ENCODE measurements at regions not wholly inside any gene's neighbourhood (a gene's known extent, or its start where the extent isn't known, plus 50 kb on each side); places are given as distances from the start of the nearest gene placed in this dataset.
"Not testable (repeated sequence)": the region's sequence is repeated elsewhere in the genome, so short reads cannot be mapped to it uniquely, and the experiment has no call there.

GRCh38 chr2:220575963-220576362 is 948.5 kb downstream of the SLC4A3 start:
- no peak for DNase-seq

- no peak for DNase-seq
Measured at GRCh38 chr2:220579452-220579851, 952.0 kb downstream of the SLC4A3 start.

GRCh38 chr2:220580113-220580512 is 952.7 kb downstream of the SLC4A3 start:
- DNase-seq: no peak

- DNase-seq: no peak
Measured at GRCh38 chr2:220583725-220584124, 956.3 kb downstream of the SLC4A3 start.

- peak; percentile 5 for DNase-seq
Measured at GRCh38 chr2:220585241-220585640, 957.8 kb downstream of the SLC4A3 start.

GRCh38 chr2:220586980-220587530 is 959.6 kb downstream of the SLC4A3 start:
- DNase-seq: peak; percentile 38

GRCh38 chr2:220588148-220588547 is 960.7 kb downstream of the SLC4A3 start:
- no peak for DNase-seq

- no peak for DNase-seq
Measured at GRCh38 chr2:220590476-220590875, 963.0 kb downstream of the SLC4A3 start.

- no peak for DNase-seq
Measured at GRCh38 chr2:220593526-220593925, 966.1 kb downstream of the SLC4A3 start.

GRCh38 chr2:220601674-220602073 is 970.4 kb downstream of the EPHA4 start:
- DNase-seq: no peak

GRCh38 chr2:220613004-220613403 is 959.1 kb downstream of the EPHA4 start:
- not testable (repeated sequence) for DNase-seq

GRCh38 chr2:220614064-220614463 is 958.0 kb downstream of the EPHA4 start:
- no peak for DNase-seq

GRCh38 chr2:220619525-220620220 is 952.4 kb downstream of the EPHA4 start:
- peak; percentile 3 for DNase-seq

GRCh38 chr2:220626603-220627002 is 945.5 kb downstream of the EPHA4 start:
- no peak for DNase-seq

- no peak for DNase-seq
Measured at GRCh38 chr2:220628252-220628651, 943.9 kb downstream of the EPHA4 start.

GRCh38 chr2:220641137-220641536 is 931.0 kb downstream of the EPHA4 start:
- no peak for DNase-seq

GRCh38 chr2:220646424-220646823 is 925.7 kb downstream of the EPHA4 start:
- DNase-seq: no peak

- DNase-seq: no peak
Measured at GRCh38 chr2:220648628-220649027, 923.5 kb downstream of the EPHA4 start.

GRCh38 chr2:220653776-220654175 is 918.3 kb downstream of the EPHA4 start:
- DNase-seq: no peak

GRCh38 chr2:220654322-220654721 is 917.8 kb downstream of the EPHA4 start:
- no peak for DNase-seq

GRCh38 chr2:220660277-220661145 is 911.6 kb downstream of the EPHA4 start:
- DNase-seq: no peak

- no peak for DNase-seq
Measured at GRCh38 chr2:220662431-220662830, 909.7 kb downstream of the EPHA4 start.

GRCh38 chr2:220663065-220663464 is 909.0 kb downstream of the EPHA4 start:
- DNase-seq: no peak

Data from HCEC 1CT (cell line).